GM18858 (cell line): ENCODE measurements at regions not wholly inside any gene's neighbourhood (a gene's known extent, or its start where the extent isn't known, plus 50 kb on each side); places are given as distances from the start of the nearest gene placed in this dataset.
"Not testable (repeated sequence)": the region's sequence is repeated elsewhere in the genome, so short reads cannot be mapped to it uniquely, and the experiment has no call there.

Source experiments
- ATAC-seq: cut with Tn5 transposase; IDR thresholded peaks from one replicate; pipeline ENCODE4 v1.9.1; 2021; ENCODE audit not compliant: unreplicated experiment

GRCh38 chr16:8084302-8084701 is 506.0 kb downstream of the TMEM114 start:
- no peak for ATAC-seq

GRCh38 chr16:8083560-8083959 is 506.8 kb downstream of the TMEM114 start:
- no peak for ATAC-seq

GRCh38 chr16:8080817-8081216 is 509.5 kb downstream of the TMEM114 start:
- no peak for ATAC-seq

- no peak for ATAC-seq
Observed at GRCh38 chr16:8075271-8075670, 515.0 kb downstream of the TMEM114 start.

- ATAC-seq: no peak
Observed at GRCh38 chr16:8070506-8070905, 519.8 kb downstream of the TMEM114 start.

GRCh38 chr16:8068225-8068624 is 522.1 kb downstream of the TMEM114 start:
- not testable (repeated sequence) for ATAC-seq

GRCh38 chr16:8063159-8063558 is 527.2 kb downstream of the TMEM114 start:
- ATAC-seq: no peak

GRCh38 chr16:8062677-8063076 is 527.6 kb downstream of the TMEM114 start:
- ATAC-seq: no peak

GRCh38 chr16:8055761-8056160 is 534.5 kb downstream of the TMEM114 start:
- ATAC-seq: no peak

- no peak for ATAC-seq
Observed at GRCh38 chr16:8053437-8053836, 536.9 kb downstream of the TMEM114 start.

GRCh38 chr16:8048433-8048832 is 541.9 kb downstream of the TMEM114 start:
- no peak for ATAC-seq

- ATAC-seq: no peak
Observed at GRCh38 chr16:8047736-8048135, 542.6 kb downstream of the TMEM114 start.

GRCh38 chr16:8044796-8045195 is 545.5 kb downstream of the TMEM114 start:
- no peak for ATAC-seq

GRCh38 chr16:8032406-8032805 is 557.9 kb downstream of the TMEM114 start:
- ATAC-seq: no peak

- ATAC-seq: not testable (repeated sequence)
Observed at GRCh38 chr16:8030004-8030403, 560.3 kb downstream of the TMEM114 start.

- no peak for ATAC-seq
Observed at GRCh38 chr16:8026450-8026849, 563.9 kb downstream of the TMEM114 start.

- ATAC-seq: no peak
Observed at GRCh38 chr16:8023326-8023725, 567.0 kb downstream of the TMEM114 start.

GRCh38 chr16:8005096-8005860 is 585.0 kb downstream of the TMEM114 start:
- no peak for ATAC-seq

GRCh38 chr16:7998789-7999453 is 591.4 kb downstream of the TMEM114 start:
- no peak for ATAC-seq

- no peak for ATAC-seq
Observed at GRCh38 chr16:7997966-7998365, 592.3 kb downstream of the TMEM114 start.

GRCh38 chr16:7992616-7993015 is 597.7 kb downstream of the TMEM114 start:
- ATAC-seq: no peak

GRCh38 chr16:7990626-7991260 is 599.6 kb downstream of the TMEM114 start:
- ATAC-seq: no peak
